ENCODE measurements at regions not wholly inside any gene's neighbourhood (a gene's known extent, or its start where the extent isn't known, plus 50 kb on each side); places are given as distances from the start of the nearest gene placed in this dataset.

DNA sequence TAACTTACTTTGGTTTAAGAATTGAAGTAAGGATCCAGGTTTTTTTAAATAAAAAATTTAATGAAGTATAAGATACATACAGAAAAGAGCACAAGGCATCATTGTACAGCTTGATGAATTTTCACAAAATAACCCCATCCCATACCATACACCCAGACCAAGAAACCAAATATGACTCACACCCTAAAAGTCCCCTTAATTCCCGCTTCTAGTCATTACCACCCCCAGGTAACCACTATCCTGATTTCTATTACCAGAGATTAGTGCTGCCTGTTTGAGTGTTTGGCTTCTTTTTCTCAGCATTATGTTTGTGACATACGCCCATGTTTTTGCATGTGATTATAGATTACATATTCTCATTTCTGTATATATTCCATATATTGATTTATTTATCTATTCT is 98.5 kb upstream of the HIVEP3 start:
- WGBS, 2 donors = 87 to 94% methylated on average over 2 of the region's 2 CpGs
- Histone ChIP-seq H3K9ac (ENCODE audit: insufficient read depth in 1 of 2, low read length in 2 of 2) (no peak overlapping the region), H3K4me3 (no peak overlapping the region), H3K27me3 (ENCODE audit: control insufficient read depth in 3 of 3, insufficient read depth in 3 of 3, low read length in 2 of 3) (no peaks in the 10 kb centered on the region), H3K4me1 (ENCODE audit: control insufficient read depth in 5 of 5, insufficient read depth in 5 of 5, low read length in 5 of 5) (peaks cover 0 to 13% (median 0%) of the 10 kb centered on the region in 5 donors), H3K9me3 (ENCODE audit: control insufficient read depth in 4 of 4, insufficient read depth in 3 of 4, low read length in 3 of 4) (no peaks in the 10 kb centered on the region), H3K36me3 (ENCODE audit: control insufficient read depth in 4 of 4, insufficient read depth in 4 of 4, low read length in 4 of 4) (no peaks in the 10 kb centered on the region), H3K27ac (ENCODE audit: low read depth in 1 of 2, low read length in 1 of 2) (no peak overlapping the region)
- ATAC-seq (ENCODE audit: insufficient read depth, low FRiP score) (no peak), DNase-seq (no peak)
- TF ChIP-seq CTCF (IDR thresholded peaks at IDR 0.05; ENCODE audit: control extremely low read depth, extremely low read depth) = no peak

DNA sequence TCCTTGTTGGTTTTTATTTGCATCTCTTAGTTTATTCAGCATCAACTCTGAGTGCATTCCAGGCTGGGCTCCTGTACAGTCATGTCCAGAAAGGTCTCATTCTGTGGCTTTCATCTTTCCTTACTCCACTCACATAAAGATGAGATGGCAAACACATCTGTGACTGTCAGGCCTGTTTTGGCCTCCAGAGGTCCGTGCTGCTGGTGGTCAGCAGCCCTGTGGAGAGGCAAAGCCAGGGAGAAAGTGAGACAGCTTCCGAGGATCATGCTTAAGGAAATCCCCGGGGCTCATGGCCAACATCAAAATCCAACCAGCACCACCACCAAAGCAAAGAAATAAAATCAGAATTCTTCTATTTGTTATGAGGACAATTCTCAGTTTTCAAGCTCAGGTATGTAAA is 96.1 kb upstream of the HIVEP3 start:
- Histone ChIP-seq H3K4me1 (ENCODE audit: control insufficient read depth in 5 of 5, insufficient read depth in 5 of 5, low read length in 5 of 5) (peaks cover 0 to 13% (median 0%) of the 10 kb centered on the region in 5 donors), H3K9me3 (ENCODE audit: control insufficient read depth in 4 of 4, insufficient read depth in 3 of 4, low read length in 3 of 4) (no peaks in the 10 kb centered on the region), H3K4me3 (no peak overlapping the region), H3K27me3 (ENCODE audit: control insufficient read depth in 3 of 3, insufficient read depth in 3 of 3, low read length in 2 of 3) (no peaks in the 10 kb centered on the region), H3K36me3 (ENCODE audit: control insufficient read depth in 4 of 4, insufficient read depth in 4 of 4, low read length in 4 of 4) (no peaks in the 10 kb centered on the region), H3K27ac (ENCODE audit: low read depth in 1 of 2, low read length in 1 of 2) (no peak overlapping the region), H3K9ac (ENCODE audit: insufficient read depth in 1 of 2, low read length in 2 of 2) (no peak overlapping the region)
- no peak for TF ChIP-seq CTCF (IDR thresholded peaks at IDR 0.05; ENCODE audit: control extremely low read depth, extremely low read depth)
- ATAC-seq (ENCODE audit: insufficient read depth, low FRiP score) (no peak), DNase-seq (no peak)
- WGBS, 2 donors = 66 to 83% methylated on average over 3 of the region's 3 CpGs

DNA sequence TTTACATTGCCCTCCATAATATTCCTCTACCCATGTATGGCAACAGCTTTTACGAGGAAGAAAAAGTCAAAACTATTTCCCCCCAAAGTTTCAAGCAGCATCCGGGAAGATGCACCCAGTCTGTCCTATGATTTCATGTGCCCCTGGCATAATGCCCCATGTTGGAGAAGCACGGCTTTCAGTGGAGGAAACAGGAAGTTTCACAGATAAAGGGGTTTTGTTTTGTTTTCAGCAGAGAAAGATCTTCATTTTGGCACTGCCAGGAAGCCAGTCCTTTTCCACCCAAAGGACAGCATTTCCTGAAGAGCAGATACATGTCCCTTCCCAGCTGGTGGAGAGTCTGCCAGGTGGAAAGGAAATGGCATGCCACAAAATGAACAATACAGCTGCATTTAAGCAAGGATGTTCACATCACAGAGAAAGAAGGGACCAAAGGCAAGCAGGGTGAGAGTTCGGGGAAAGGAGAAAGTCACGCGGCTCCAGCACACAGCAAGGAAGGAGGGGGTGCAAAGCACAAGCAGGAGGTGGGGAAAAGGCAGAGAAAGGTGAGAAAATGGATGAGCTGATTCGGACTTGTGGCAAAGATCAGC is 95.3 kb upstream of the HIVEP3 start:
- DNase-seq = peak; percentile 16 to 36 (median 34)
- Histone ChIP-seq H3K9ac (ENCODE audit: insufficient read depth in 1 of 2, low read length in 2 of 2) (no peak overlapping the region), H3K9me3 (ENCODE audit: control insufficient read depth in 4 of 4, insufficient read depth in 3 of 4, low read length in 3 of 4) (no peaks in the 10 kb centered on the region), H3K4me3 (no peak overlapping the region), H3K4me1 (ENCODE audit: control insufficient read depth in 5 of 5, insufficient read depth in 5 of 5, low read length in 5 of 5) (peaks cover 0 to 13% (median 0%) of the 10 kb centered on the region in 5 donors), H3K36me3 (ENCODE audit: control insufficient read depth in 4 of 4, insufficient read depth in 4 of 4, low read length in 4 of 4) (no peaks in the 10 kb centered on the region), H3K27me3 (ENCODE audit: control insufficient read depth in 3 of 3, insufficient read depth in 3 of 3, low read length in 2 of 3) (no peaks in the 10 kb centered on the region), H3K27ac (ENCODE audit: low read depth in 1 of 2, low read length in 1 of 2) (peak overlapping the region in 1 of 2 donors; percentile 49)
- 36 to 48% methylated on average over 7 of the region's 7 CpGs for WGBS, 2 donors
- ATAC-seq (ENCODE audit: insufficient read depth, low FRiP score) = no peak
- no peak for TF ChIP-seq CTCF (IDR thresholded peaks at IDR 0.05; ENCODE audit: control extremely low read depth, extremely low read depth)

- Histone ChIP-seq H3K9me3 (ENCODE audit: control insufficient read depth in 4 of 4, insufficient read depth in 3 of 4, low read length in 3 of 4) (no peaks in the 10 kb centered on the region), H3K27ac (ENCODE audit: low read depth in 1 of 2, low read length in 1 of 2) (no peak overlapping the region), H3K36me3 (ENCODE audit: control insufficient read depth in 4 of 4, insufficient read depth in 4 of 4, low read length in 4 of 4) (no peaks in the 10 kb centered on the region), H3K9ac (ENCODE audit: insufficient read depth in 1 of 2, low read length in 2 of 2) (no peak overlapping the region), H3K27me3 (ENCODE audit: control insufficient read depth in 3 of 3, insufficient read depth in 3 of 3, low read length in 2 of 3) (no peaks in the 10 kb centered on the region), H3K4me3 (no peak overlapping the region), H3K4me1 (ENCODE audit: control insufficient read depth in 5 of 5, insufficient read depth in 5 of 5, low read length in 5 of 5) (peaks cover 0 to 23% (median 2%) of the 10 kb centered on the region in 5 donors)
- TF ChIP-seq CTCF (IDR thresholded peaks at IDR 0.05; ENCODE audit: control extremely low read depth, extremely low read depth) = no peak
- DNase-seq (peak in 1 of 3 donors; percentile 30), ATAC-seq (ENCODE audit: insufficient read depth, low FRiP score) (no peak)
- 83 to 91% methylated on average over 1 of the region's 1 CpG for WGBS, 2 donors
These were observed 94.1 kb upstream of the HIVEP3 start for GRCh38 chr1:42012852-42013251.
